GM19438 (cell line): ENCODE measurements at regions not wholly inside any gene's neighbourhood (a gene's known extent, or its start where the extent isn't known, plus 50 kb on each side); places are given as distances from the start of the nearest gene placed in this dataset.

ENCODE experiments used
- ATAC-seq: cut with Tn5 transposase; IDR thresholded peaks from one replicate; pipeline ENCODE4 v1.9.1; 2021; ENCODE audit warnings: low read depth; ENCODE audit not compliant: unreplicated experiment

- peak; percentile 49 for ATAC-seq
These were observed 607.7 kb downstream of the PYDC2 start for GRCh38 chr3:192068464-192069254.

GRCh38 chr3:192077795-192078497 is 617.0 kb downstream of the PYDC2 start:
- no peak for ATAC-seq

- ATAC-seq, result no peak
These were observed 618.1 kb downstream of the PYDC2 start for GRCh38 chr3:192079098-192079497.

- ATAC-seq, result no peak
These were observed 619.4 kb downstream of the PYDC2 start for GRCh38 chr3:192080336-192080735.

GRCh38 chr3:192082730-192083660 is 622.0 kb downstream of the PYDC2 start:
- ATAC-seq, result peak; percentile 97
